CD14-positive monocyte (primary cell): ENCODE measurements at regions not wholly inside any gene's neighbourhood (a gene's known extent, or its start where the extent isn't known, plus 50 kb on each side); places are given as distances from the start of the nearest gene placed in this dataset.

Source experiments
- DNase-seq, 3 donors: peaks; one replicate each; pipeline ENCODE4 v3.0.0-alpha.2; 2011 to 2022
- H2AFZ ChIP-seq: 2 replicates; pipeline ENCODE4 v1.6.0; 2012; ENCODE audit warnings: mild to moderate bottlenecking, low read depth, low read length, inconsistent platforms; ENCODE audit not compliant: insufficient read depth, poor library complexity, severe bottlenecking
- H3K27ac ChIP-seq, 2 donors: 1 replicate in 1 of 2; 2 replicates in 1 of 2; pipeline ENCODE4 v1.5.1; 2012 to 2013; ENCODE audit warnings: low read length in 2 of 2, control low read depth in 1 of 2, inconsistent platforms in 1 of 2, low read depth in 1 of 2, mild to moderate bottlenecking in 1 of 2
- H3K27me3 ChIP-seq, 2 donors: one replicate each; pipeline versions ENCODE4 v1.6.0 to v1.6.1; 2011 to 2013; ENCODE audit warnings: low read length in 2 of 2; ENCODE audit not compliant: control insufficient read depth in 2 of 2, insufficient read depth in 2 of 2
- H3K36me3 ChIP-seq, 2 donors: replicated peaks in 1 of 2; 1 replicate in 1 of 2; 2 replicates in 1 of 2; pipeline versions ENCODE4 v1.5.1 to v1.6.1; 2012 to 2013; ENCODE audit warnings: low read length in 2 of 2, control low read depth in 1 of 2, inconsistent platforms in 1 of 2, mild to moderate bottlenecking in 1 of 2; ENCODE audit not compliant: insufficient read depth in 2 of 2, control insufficient read depth in 1 of 2
- H3K4me1 ChIP-seq, 2 donors: 1 replicate in 1 of 2; 2 replicates in 1 of 2; pipeline versions ENCODE4 v1.5.1 to v1.6.1; 2012 to 2013; ENCODE audit warnings: low read length in 2 of 2, control low read depth in 1 of 2, inconsistent platforms in 1 of 2, mild to moderate bottlenecking in 1 of 2, moderate library complexity in 1 of 2; ENCODE audit not compliant: insufficient read depth in 2 of 2, control insufficient read depth in 1 of 2
- H3K4me2 ChIP-seq: replicated peaks from 2 replicates; pipeline ENCODE3; 2012; ENCODE audit warnings: low read length, moderate library complexity, mild to moderate bottlenecking; ENCODE audit not compliant: poor library complexity, severe bottlenecking; ENCODE audit errors: extremely low read depth
- H3K4me3 ChIP-seq, 3 experiments: fragments of 200-600 bp in 1 of 3; sonication (generic) in 1 of 3; replicated peaks in 1 of 3; 1 replicate in 2 of 3; 2 replicates in 1 of 3; pipeline ENCODE4 v1.5.1; 2011 to 2013; ENCODE audit warnings: low read length in 3 of 3, mild to moderate bottlenecking in 3 of 3, control low read depth in 2 of 3, low read depth in 2 of 3, inconsistent platforms in 1 of 3, moderate library complexity in 1 of 3
- H3K79me2 ChIP-seq: 2 replicates; pipeline ENCODE4 v1.6.0; 2012; ENCODE audit warnings: mild to moderate bottlenecking, control low read depth, inconsistent platforms, low read length, moderate library complexity; ENCODE audit not compliant: insufficient read depth
- H3K9ac ChIP-seq: 2 replicates; pipeline ENCODE4 v1.6.0; 2017; ENCODE audit warnings: low read length, mild to moderate bottlenecking; ENCODE audit not compliant: insufficient read depth, poor library complexity, severe bottlenecking
- H3K9me3 ChIP-seq, 2 donors: replicated peaks in 1 of 2; 1 replicate in 1 of 2; 2 replicates in 1 of 2; pipeline versions ENCODE4 v1.5.1 to v1.6.1; 2012 to 2013; ENCODE audit warnings: low read length in 2 of 2, control low read depth in 1 of 2; ENCODE audit not compliant: control insufficient read depth in 1 of 2, insufficient read depth in 1 of 2
- H4K20me1 ChIP-seq: 2 replicates; pipeline ENCODE4 v1.6.0; 2012; ENCODE audit warnings: mild to moderate bottlenecking, low read length, control low read depth, moderate library complexity; ENCODE audit not compliant: insufficient read depth
- H3K27ac Mint-ChIP-seq, 7 donors: one replicate each; pipeline ENCODE4 v1.8.0; 2020; ENCODE audit warnings: mild to moderate bottlenecking in 7 of 7, mixed read lengths in 7 of 7, moderate library complexity in 6 of 7, inconsistent platforms in 2 of 7
- H3K27me3 Mint-ChIP-seq, 3 donors: one replicate each; pipeline ENCODE4 v1.8.0; 2021 to 2022; ENCODE audit warnings: low read depth in 3 of 3, mild to moderate bottlenecking in 3 of 3, mixed read lengths in 3 of 3, moderate library complexity in 3 of 3, inconsistent platforms in 1 of 3
- H3K36me3 Mint-ChIP-seq, 2 donors: one replicate each; pipeline ENCODE4 v1.8.0; 2020; ENCODE audit warnings: mixed read lengths in 2 of 2, inconsistent platforms in 1 of 2, mild to moderate bottlenecking in 1 of 2
- H3K4me1 Mint-ChIP-seq: one replicate; pipeline ENCODE4 v1.8.0; 2020; ENCODE audit warnings: mild to moderate bottlenecking, mixed read lengths
- H3K4me3 Mint-ChIP-seq, 2 donors: one replicate each; pipeline ENCODE4 v1.8.0; 2020; ENCODE audit warnings: mild to moderate bottlenecking in 2 of 2, mixed read lengths in 2 of 2, moderate library complexity in 1 of 2
- H3K9me3 Mint-ChIP-seq, 7 donors: one replicate each; pipeline ENCODE4 v1.8.0; 2020 to 2022; ENCODE audit warnings: mixed read lengths in 7 of 7, mild to moderate bottlenecking in 6 of 7, moderate library complexity in 6 of 7, inconsistent platforms in 2 of 7
- CTCF ChIP-seq: fragments of 200-600 bp; IDR thresholded peaks from one replicate; pipeline ENCODE4 v1.8.0; 2022; ENCODE audit warnings: antibody characterized with exemption, mild to moderate bottlenecking
- WGBS: methylation state at CpG from one replicate; pipeline ENCODE4 v1.1.5; 2013; ENCODE audit warnings: missing lambda C conversion rate; ENCODE audit not compliant: insufficient coverage; 5-methylcytosine and 5-hydroxymethylcytosine counted together
- intact Hi-C, 2 donors: fragments of 100-400 bp; cut with micrococcal nuclease; formaldehyde crosslinking; loops; one replicate each; pipeline versions ENCODE4 v1.15.0 to v1.15.1; 2023

- H3K36me3 ChIP-seq, result no peaks in the 10 kb centered on the region
- no peaks in the 10 kb centered on the region for H3K79me2 ChIP-seq
- H3K4me1 ChIP-seq, result no peaks in the 10 kb centered on the region
- H3K36me3 Mint-ChIP-seq, result no peaks in the 10 kb centered on the region
- no peaks in the 10 kb centered on the region for H4K20me1 ChIP-seq
- H3K4me3 Mint-ChIP-seq, result no peak overlapping the region
- DNase-seq, result no peak
- H3K27ac ChIP-seq, result no peak overlapping the region
- H3K4me2 ChIP-seq, result no peak overlapping the region
- intact Hi-C loops, result no loop called here
- peaks cover 1 to 5% (median 2%) of the 10 kb centered on the region in 3 donors for H3K27me3 Mint-ChIP-seq
- H2AFZ ChIP-seq, result no peak overlapping the region
- H3K4me3 ChIP-seq, result no peak overlapping the region
- no CpG with 5 or more reads among the region's 1 CpG for WGBS
- H3K27ac Mint-ChIP-seq, result no peak overlapping the region
- H3K4me1 Mint-ChIP-seq, result no peaks in the 10 kb centered on the region
- H3K27me3 ChIP-seq, result no peaks in the 10 kb centered on the region
- peaks cover 1 to 5% (median 2%) of the 10 kb centered on the region in 7 donors for H3K9me3 Mint-ChIP-seq
- no peak overlapping the region for H3K9ac ChIP-seq
- TF ChIP-seq CTCF, result no peak
- no peaks in the 10 kb centered on the region for H3K9me3 ChIP-seq
Measured at GRCh38 chr7:136087881-136088280, 110.7 kb upstream of the MTPN start.

GRCh38 chr7:136086712-136087111 is 109.6 kb upstream of the MTPN start:
- no peak overlapping the region for H3K9ac ChIP-seq
- Mint-ChIP-seq H3K36me3 (no peaks in the 10 kb centered on the region), H3K27me3 (peaks cover 1 to 5% (median 2%) of the 10 kb centered on the region in 3 donors), H3K4me1 (no peaks in the 10 kb centered on the region), H3K4me3 (no peak overlapping the region), H3K27ac (no peak overlapping the region), H3K9me3 (peaks cover 0 to 5% (median 2%) of the 10 kb centered on the region in 7 donors)
- WGBS, result no CpG with 5 or more reads among the region's 3 CpGs
- H4K20me1 ChIP-seq, result no peaks in the 10 kb centered on the region
- no peaks in the 10 kb centered on the region for H3K4me1 ChIP-seq
- H2AFZ ChIP-seq, result no peak overlapping the region
- H3K36me3 ChIP-seq, result no peaks in the 10 kb centered on the region
- no peak overlapping the region for H3K27ac ChIP-seq
- no peak overlapping the region for H3K4me2 ChIP-seq
- no peak overlapping the region for H3K4me3 ChIP-seq
- no peaks in the 10 kb centered on the region for H3K27me3 ChIP-seq
- no peak for TF ChIP-seq CTCF
- intact Hi-C loops, result no loop called here
- no peaks in the 10 kb centered on the region for H3K79me2 ChIP-seq
- H3K9me3 ChIP-seq, result no peaks in the 10 kb centered on the region
- no peak for DNase-seq
